Panc1 (cell line): ENCODE measurements at regions not wholly inside any gene's neighbourhood (a gene's known extent, or its start where the extent isn't known, plus 50 kb on each side); places are given as distances from the start of the nearest gene placed in this dataset.
"Not testable (repeated sequence)": the region's sequence is repeated elsewhere in the genome, so short reads cannot be mapped to it uniquely, and the experiment has no call there.

Experiments used
- ATAC-seq: fragments of 200-7000 bp; cut with Tn5 transposase; 2 replicates; pipeline ENCODE4 v1.9.1; 2020; ENCODE audit warnings: mild to moderate bottlenecking, moderate library complexity
- BruUV-seq: library from RNA; stranded (reverse); fragments of 400-500 nt; replicated peaks from 2 replicates; lab custom pipeline; 2021; lab: Mats Ljungman, UMichigan
- CTCF ChIA-PET: fragments of 300-600 bp; sonication (Branson Sonifier 250); formaldehyde crosslinking; loops from one replicate; lab custom pipeline; 2022; ENCODE audit warnings: antibody characterized with exemption; lab: Charles Lee
- POLR2A ChIA-PET: fragments of 300-600 bp; sonication (Branson Sonifier 250); formaldehyde crosslinking; loops from one replicate; lab custom pipeline; 2022; ENCODE audit warnings: antibody characterized with exemption; lab: Charles Lee
- DNase-seq: peaks from one replicate; pipeline ENCODE4 v3.0.0-alpha.2; 2010; ENCODE audit warnings: low read depth, low spot score
- H3K27ac ChIP-seq: 2 replicates; pipeline ENCODE4 v1.5.1; 2011; ENCODE audit warnings: mild to moderate bottlenecking, low read length, inconsistent platforms
- H3K27me3 ChIP-seq: fragments of 200-500 bp; sonication (Bioruptor generic); 2 replicates; pipeline ENCODE4 v1.6.0; 2014; ENCODE audit warnings: low read length, inconsistent platforms; ENCODE audit not compliant: control insufficient read depth, insufficient read depth
- H3K36me3 ChIP-seq: fragments of 200-500 bp; sonication (Bioruptor generic); 2 replicates; pipeline ENCODE4 v1.5.1; 2014; ENCODE audit warnings: inconsistent platforms, mild to moderate bottlenecking, low read length, moderate library complexity; ENCODE audit not compliant: control insufficient read depth, insufficient read depth
- H3K4me1 ChIP-seq: 2 replicates; pipeline ENCODE4 v1.5.1; 2011; ENCODE audit warnings: inconsistent platforms, mild to moderate bottlenecking, low read length, moderate library complexity; ENCODE audit not compliant: control insufficient read depth, insufficient read depth
- H3K4me3 ChIP-seq, 2 experiments: 2 replicates each; pipeline ENCODE4 v1.5.1; 2011 to 2012; ENCODE audit warnings: low read depth in 2 of 2, low read length in 2 of 2, mild to moderate bottlenecking in 2 of 2, inconsistent platforms in 1 of 2, moderate library complexity in 1 of 2
- H3K9me3 ChIP-seq: fragments of 200-500 bp; sonication (Bioruptor generic); 2 replicates; pipeline ENCODE4 v1.5.1; 2014; ENCODE audit warnings: low read depth, mild to moderate bottlenecking, inconsistent platforms, low read length, moderate library complexity; ENCODE audit not compliant: control insufficient read depth, insufficient read depth
- POLR2AphosphoS5 ChIP-seq: IDR thresholded peaks from 2 replicates; pipeline ENCODE4 v1.6.1; 2012; ENCODE audit warnings: mild to moderate bottlenecking, low read depth, low read length, moderate library complexity
- SIN3A ChIP-seq: IDR thresholded peaks from 2 replicates; pipeline ENCODE4 v1.6.1; 2012; ENCODE audit warnings: low read depth, mild to moderate bottlenecking, low read length, moderate library complexity, borderline replicate concordance; ENCODE audit not compliant: insufficient read depth
- TCF7L2 ChIP-seq: IDR thresholded peaks from 2 replicates; pipeline ENCODE4 v1.6.1; 2011; ENCODE audit warnings: mild to moderate bottlenecking, low read depth, low read length, inconsistent platforms
- in situ Hi-C: cut with HindIII; loops from 2 replicates; pipeline ENCODE4 v1.10.0; 2016; ENCODE audit warnings: low sequenced_read_pairs, low pct_unique_long_range_greater_than_20kb
- intact Hi-C: fragments of 100-400 bp; cut with micrococcal nuclease; formaldehyde crosslinking; loops from one replicate; pipeline ENCODE4 v1.10.0; 2022; ENCODE audit not compliant: unreplicated experiment
- TF ChIP-seq, protein P1 (sequence below), 2 experiments: IDR thresholded peaks; 2 replicates each; pipeline ENCODE4 v1.6.1; 2011 to 2012; ENCODE audit warnings: low read depth in 2 of 2, control low read depth in 1 of 2, low read length in 1 of 2, mild to moderate bottlenecking in 1 of 2, moderate library complexity in 1 of 2; ENCODE audit not compliant: insufficient read depth in 1 of 2

DNA sequence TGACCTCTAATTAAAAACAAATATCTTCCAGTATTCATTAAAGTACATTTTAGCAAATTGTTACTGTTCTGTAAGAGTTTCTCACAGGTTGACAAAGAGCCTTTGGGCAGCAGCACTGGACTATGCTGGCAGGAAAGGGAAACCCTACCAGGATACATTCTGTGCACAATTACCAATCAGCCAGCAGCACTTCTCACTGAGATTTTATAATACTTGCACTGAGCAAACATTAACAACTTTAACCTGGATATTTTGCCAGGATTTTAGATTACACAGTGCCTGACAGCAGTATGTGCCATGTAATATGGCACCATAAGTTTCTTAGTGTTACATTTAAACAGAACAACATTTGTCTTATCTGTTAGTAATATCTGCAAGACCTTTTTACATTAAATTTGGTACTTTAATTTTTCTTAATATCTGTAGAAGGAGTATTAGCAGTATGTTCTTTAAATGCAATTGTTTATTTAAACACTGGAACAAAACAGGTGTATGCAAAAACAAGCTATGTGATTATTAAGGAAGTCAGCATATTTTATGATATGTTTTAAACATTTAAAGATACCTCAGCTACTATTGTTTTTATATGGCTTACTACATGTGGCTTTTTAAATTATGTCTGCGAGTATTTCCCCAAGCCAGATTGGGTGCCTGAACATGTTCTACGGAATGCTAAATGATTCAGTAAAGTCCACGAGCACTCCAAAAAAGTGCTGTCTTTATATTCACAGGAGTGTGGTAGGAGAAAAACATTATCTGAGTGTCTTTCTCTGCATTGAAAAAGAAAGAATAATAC is 699.0 kb upstream of the LUZP2 start:
- Histone ChIP-seq H3K9me3 (no peaks in the 10 kb centered on the region), H3K4me3 (no peak overlapping the region), H3K36me3 (no peaks in the 10 kb centered on the region), H3K4me1 (no peaks in the 10 kb centered on the region), H3K27me3 (no peaks in the 10 kb centered on the region), H3K27ac (no peak overlapping the region)
- ATAC-seq (no peak), DNase-seq (no peak)
- BruUV-seq, result no TSS peak
- in situ Hi-C loops, result no loop called here
- TF ChIP-seq, protein P1, sequence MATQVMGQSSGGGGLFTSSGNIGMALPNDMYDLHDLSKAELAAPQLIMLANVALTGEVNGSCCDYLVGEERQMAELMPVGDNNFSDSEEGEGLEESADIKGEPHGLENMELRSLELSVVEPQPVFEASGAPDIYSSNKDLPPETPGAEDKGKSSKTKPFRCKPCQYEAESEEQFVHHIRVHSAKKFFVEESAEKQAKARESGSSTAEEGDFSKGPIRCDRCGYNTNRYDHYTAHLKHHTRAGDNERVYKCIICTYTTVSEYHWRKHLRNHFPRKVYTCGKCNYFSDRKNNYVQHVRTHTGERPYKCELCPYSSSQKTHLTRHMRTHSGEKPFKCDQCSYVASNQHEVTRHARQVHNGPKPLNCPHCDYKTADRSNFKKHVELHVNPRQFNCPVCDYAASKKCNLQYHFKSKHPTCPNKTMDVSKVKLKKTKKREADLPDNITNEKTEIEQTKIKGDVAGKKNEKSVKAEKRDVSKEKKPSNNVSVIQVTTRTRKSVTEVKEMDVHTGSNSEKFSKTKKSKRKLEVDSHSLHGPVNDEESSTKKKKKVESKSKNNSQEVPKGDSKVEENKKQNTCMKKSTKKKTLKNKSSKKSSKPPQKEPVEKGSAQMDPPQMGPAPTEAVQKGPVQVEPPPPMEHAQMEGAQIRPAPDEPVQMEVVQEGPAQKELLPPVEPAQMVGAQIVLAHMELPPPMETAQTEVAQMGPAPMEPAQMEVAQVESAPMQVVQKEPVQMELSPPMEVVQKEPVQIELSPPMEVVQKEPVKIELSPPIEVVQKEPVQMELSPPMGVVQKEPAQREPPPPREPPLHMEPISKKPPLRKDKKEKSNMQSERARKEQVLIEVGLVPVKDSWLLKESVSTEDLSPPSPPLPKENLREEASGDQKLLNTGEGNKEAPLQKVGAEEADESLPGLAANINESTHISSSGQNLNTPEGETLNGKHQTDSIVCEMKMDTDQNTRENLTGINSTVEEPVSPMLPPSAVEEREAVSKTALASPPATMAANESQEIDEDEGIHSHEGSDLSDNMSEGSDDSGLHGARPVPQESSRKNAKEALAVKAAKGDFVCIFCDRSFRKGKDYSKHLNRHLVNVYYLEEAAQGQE (IDR thresholded peaks at IDR 0.05; ENCODE audit: insufficient read depth in 1 of 2, low read depth in 2 of 2, low read length in 1 of 2), result no peak
- TF ChIP-seq POLR2AphosphoS5 (no peak), SIN3A (no peak)
- ChIA-PET POLR2A (no interaction called here), CTCF (no interaction called here)
- intact Hi-C loops, result no loop called here

DNA sequence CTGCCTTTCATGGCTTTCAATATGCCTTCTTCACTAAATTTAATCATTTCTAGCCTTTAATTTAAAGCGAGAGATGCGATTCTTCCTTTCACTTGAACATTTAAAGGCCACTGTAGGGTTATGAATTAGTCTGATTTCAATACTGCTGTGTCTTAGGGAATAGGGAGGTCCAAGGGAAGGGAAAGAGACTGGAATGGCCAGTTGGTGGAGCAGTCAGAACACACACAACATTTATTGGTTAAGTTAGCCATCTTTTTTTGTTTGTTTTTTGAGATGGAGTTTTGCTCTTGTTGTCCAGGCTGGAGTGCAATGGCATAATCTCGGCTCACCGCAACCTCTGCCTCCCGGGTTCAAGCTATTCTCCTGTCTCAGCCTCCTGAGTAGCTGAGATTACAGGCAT is 662.5 kb upstream of the LUZP2 start:
- POLR2A ChIA-PET, H3K36me3 ChIP-seq, CTCF ChIA-PET, H3K27me3 ChIP-seq, H3K4me3 ChIP-seq, DNase-seq, H3K9me3 ChIP-seq, intact Hi-C loops, H3K27ac ChIP-seq, ATAC-seq, in situ Hi-C loops, BruUV-seq, H3K4me1 ChIP-seq: not testable (repeated sequence)

DNA sequence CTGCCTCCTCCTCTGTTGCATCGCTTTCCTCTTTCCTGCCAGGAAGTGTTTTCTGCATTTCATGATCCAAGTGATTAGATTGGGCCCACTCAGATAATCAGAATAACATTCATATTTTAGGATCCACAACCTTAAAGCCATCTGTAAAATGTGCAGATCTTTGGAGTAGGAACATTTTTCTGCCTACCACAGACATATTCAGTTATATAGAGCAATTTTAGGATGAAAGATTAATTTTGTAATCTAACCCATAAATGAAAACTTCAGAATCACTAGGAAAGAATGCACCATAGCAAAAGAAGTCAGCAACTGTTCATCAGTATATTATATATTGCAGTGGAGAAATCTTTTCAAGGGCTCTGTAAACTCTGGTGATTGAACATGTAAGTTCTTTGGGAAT is 659.9 kb upstream of the LUZP2 start:
- intact Hi-C loops, result no loop called here
- H3K27ac ChIP-seq, result no peak overlapping the region
- CTCF ChIA-PET, result no interaction called here
- POLR2A ChIA-PET, result no interaction called here
- TF ChIP-seq, protein P1 (IDR thresholded peaks at IDR 0.05; ENCODE audit: insufficient read depth in 1 of 2, low read depth in 2 of 2, low read length in 1 of 2), result no peak
- no peak for TF ChIP-seq TCF7L2
- no TSS peak for BruUV-seq
- H3K36me3 ChIP-seq, result no peaks in the 10 kb centered on the region
- H3K4me1 ChIP-seq, result no peaks in the 10 kb centered on the region
- ATAC-seq (no peak), DNase-seq (no peak)
- no peaks in the 10 kb centered on the region for H3K27me3 ChIP-seq
- in situ Hi-C loops, result no loop called here
- no peaks in the 10 kb centered on the region; the same call in 1 of the 2 replicates for H3K9me3 ChIP-seq
- no peak overlapping the region for H3K4me3 ChIP-seq
